ENCODE measurements at regions not wholly inside any gene's neighbourhood (a gene's known extent, or its start where the extent isn't known, plus 50 kb on each side); places are given as distances from the start of the nearest gene placed in this dataset.

GRCh38 chr17:13320046-13320785, 281.5 kb downstream of the HS3ST3A1 start:
- H3K9me3 ChIP-seq (replicated peaks; ENCODE audit: control insufficient read depth, low read depth, low read length) = peaks cover 3% of the 10 kb centered on the region
- no peaks in the 10 kb centered on the region for H3K36me3 ChIP-seq (ENCODE audit: control insufficient read depth, insufficient read depth, low read length)
- H3K4me3 ChIP-seq (ENCODE audit: low read length) = no peak overlapping the region
- 30% methylated on average over 3 of the region's 5 CpGs for WGBS (ENCODE audit: insufficient coverage)
- H3K27me3 ChIP-seq (ENCODE audit: control insufficient read depth, insufficient read depth, low read length) = no peaks in the 10 kb centered on the region
- no peaks in the 10 kb centered on the region for H3K4me1 ChIP-seq (ENCODE audit: control insufficient read depth, insufficient read depth, low read length)
- peak; percentile 73 for DNase-seq
- H3K27ac ChIP-seq (ENCODE audit: low read length) = no peak overlapping the region

- Histone ChIP-seq H3K36me3 (ENCODE audit: control insufficient read depth, insufficient read depth, low read length) (no peaks in the 10 kb centered on the region), H3K27me3 (ENCODE audit: control insufficient read depth, insufficient read depth, low read length) (no peaks in the 10 kb centered on the region), H3K4me3 (ENCODE audit: low read length) (no peak overlapping the region), H3K9me3 (replicated peaks; ENCODE audit: control insufficient read depth, low read depth, low read length) (no peaks in the 10 kb centered on the region), H3K4me1 (ENCODE audit: control insufficient read depth, insufficient read depth, low read length) (no peaks in the 10 kb centered on the region), H3K27ac (ENCODE audit: low read length) (no peak overlapping the region)
- WGBS (ENCODE audit: insufficient coverage) = 100% methylated on average over 1 of the region's 1 CpG
- no peak for DNase-seq
Measured at GRCh38 chr17:13316657-13317056, 285.1 kb downstream of the HS3ST3A1 start.

GRCh38 chr17:13311306-13311705, 290.4 kb downstream of the HS3ST3A1 start:
- no peak overlapping the region for H3K4me3 ChIP-seq (ENCODE audit: low read length)
- WGBS (ENCODE audit: insufficient coverage) = no CpG with 5 or more reads among the region's 1 CpG
- no peaks in the 10 kb centered on the region for H3K4me1 ChIP-seq (ENCODE audit: control insufficient read depth, insufficient read depth, low read length)
- H3K27me3 ChIP-seq (ENCODE audit: control insufficient read depth, insufficient read depth, low read length) = no peaks in the 10 kb centered on the region
- H3K27ac ChIP-seq (ENCODE audit: low read length) = no peak overlapping the region
- H3K36me3 ChIP-seq (ENCODE audit: control insufficient read depth, insufficient read depth, low read length) = no peaks in the 10 kb centered on the region
- no peak for DNase-seq
- peaks cover 2% of the 10 kb centered on the region for H3K9me3 ChIP-seq (replicated peaks; ENCODE audit: control insufficient read depth, low read depth, low read length)

GRCh38 chr17:13310858-13311257, 290.9 kb downstream of the HS3ST3A1 start:
- no CpG with 5 or more reads among the region's 2 CpGs for WGBS (ENCODE audit: insufficient coverage)
- Histone ChIP-seq H3K27me3 (ENCODE audit: control insufficient read depth, insufficient read depth, low read length) (no peaks in the 10 kb centered on the region), H3K4me1 (ENCODE audit: control insufficient read depth, insufficient read depth, low read length) (no peaks in the 10 kb centered on the region), H3K27ac (ENCODE audit: low read length) (no peak overlapping the region), H3K9me3 (replicated peaks; ENCODE audit: control insufficient read depth, low read depth, low read length) (peaks cover 2% of the 10 kb centered on the region), H3K4me3 (ENCODE audit: low read length) (no peak overlapping the region), H3K36me3 (ENCODE audit: control insufficient read depth, insufficient read depth, low read length) (no peaks in the 10 kb centered on the region)
- no peak for DNase-seq

GRCh38 chr17:13306310-13306962, 288.6 kb upstream of the ELAC2 start:
- DNase-seq = peak; percentile 35
- WGBS (ENCODE audit: insufficient coverage) = 52% methylated on average over 4 of the region's 13 CpGs

GRCh38 chr17:13302983-13303382, 285.2 kb upstream of the ELAC2 start:
- 100% methylated on average over 1 of the region's 4 CpGs for WGBS (ENCODE audit: insufficient coverage)
- H3K36me3 ChIP-seq (ENCODE audit: control insufficient read depth, insufficient read depth, low read length) = no peaks in the 10 kb centered on the region

More at GRCh38 chr17:13306310-13306962, 288.6 kb upstream of the ELAC2 start:
- H3K4me1 ChIP-seq (ENCODE audit: control insufficient read depth, insufficient read depth, low read length) = no peaks in the 10 kb centered on the region
- no peaks in the 10 kb centered on the region for H3K36me3 ChIP-seq (ENCODE audit: control insufficient read depth, insufficient read depth, low read length)
- peaks cover 2% of the 10 kb centered on the region for H3K9me3 ChIP-seq (replicated peaks; ENCODE audit: control insufficient read depth, low read depth, low read length)
- no peak overlapping the region for H3K27ac ChIP-seq (ENCODE audit: low read length)
- no peaks in the 10 kb centered on the region for H3K27me3 ChIP-seq (ENCODE audit: control insufficient read depth, insufficient read depth, low read length)
- no peak overlapping the region for H3K4me3 ChIP-seq (ENCODE audit: low read length)

GRCh38 chr17:13302419-13302818, 284.6 kb upstream of the ELAC2 start:
- Histone ChIP-seq H3K36me3 (ENCODE audit: control insufficient read depth, insufficient read depth, low read length) (no peaks in the 10 kb centered on the region), H3K27me3 (ENCODE audit: control insufficient read depth, insufficient read depth, low read length) (no peaks in the 10 kb centered on the region), H3K27ac (ENCODE audit: low read length) (no peak overlapping the region), H3K4me3 (ENCODE audit: low read length) (no peak overlapping the region), H3K9me3 (replicated peaks; ENCODE audit: control insufficient read depth, low read depth, low read length) (no peaks in the 10 kb centered on the region), H3K4me1 (ENCODE audit: control insufficient read depth, insufficient read depth, low read length) (no peaks in the 10 kb centered on the region)
- WGBS (ENCODE audit: insufficient coverage) = no CpG with 5 or more reads among the region's 3 CpGs
- DNase-seq = no peak

More at GRCh38 chr17:13302983-13303382, 285.2 kb upstream of the ELAC2 start:
- DNase-seq = no peak
- Histone ChIP-seq H3K27ac (ENCODE audit: low read length) (no peak overlapping the region), H3K9me3 (replicated peaks; ENCODE audit: control insufficient read depth, low read depth, low read length) (no peaks in the 10 kb centered on the region), H3K4me3 (ENCODE audit: low read length) (no peak overlapping the region), H3K27me3 (ENCODE audit: control insufficient read depth, insufficient read depth, low read length) (no peaks in the 10 kb centered on the region), H3K4me1 (ENCODE audit: control insufficient read depth, insufficient read depth, low read length) (no peaks in the 10 kb centered on the region)

- Histone ChIP-seq H3K27ac (ENCODE audit: low read length) (no peak overlapping the region), H3K36me3 (ENCODE audit: control insufficient read depth, insufficient read depth, low read length) (no peaks in the 10 kb centered on the region), H3K4me3 (ENCODE audit: low read length) (no peak overlapping the region), H3K4me1 (ENCODE audit: control insufficient read depth, insufficient read depth, low read length) (no peaks in the 10 kb centered on the region), H3K27me3 (ENCODE audit: control insufficient read depth, insufficient read depth, low read length) (no peaks in the 10 kb centered on the region), H3K9me3 (replicated peaks; ENCODE audit: control insufficient read depth, low read depth, low read length) (no peaks in the 10 kb centered on the region)
- 71% methylated on average over 1 of the region's 3 CpGs for WGBS (ENCODE audit: insufficient coverage)
- peak; percentile 77 for DNase-seq
Measured at GRCh38 chr17:13297183-13297582, 279.4 kb upstream of the ELAC2 start.

GRCh38 chr17:13293421-13293820, 275.6 kb upstream of the ELAC2 start:
- Histone ChIP-seq H3K4me3 (ENCODE audit: low read length) (no peak overlapping the region), H3K36me3 (ENCODE audit: control insufficient read depth, insufficient read depth, low read length) (no peaks in the 10 kb centered on the region), H3K9me3 (replicated peaks; ENCODE audit: control insufficient read depth, low read depth, low read length) (no peaks in the 10 kb centered on the region), H3K4me1 (ENCODE audit: control insufficient read depth, insufficient read depth, low read length) (no peaks in the 10 kb centered on the region), H3K27ac (ENCODE audit: low read length) (no peak overlapping the region), H3K27me3 (ENCODE audit: control insufficient read depth, insufficient read depth, low read length) (no peaks in the 10 kb centered on the region)
- no peak for DNase-seq

GRCh38 chr17:13292291-13292690, 274.5 kb upstream of the ELAC2 start:
- Histone ChIP-seq H3K27ac (ENCODE audit: low read length) (no peak overlapping the region), H3K27me3 (ENCODE audit: control insufficient read depth, insufficient read depth, low read length) (no peaks in the 10 kb centered on the region), H3K4me3 (ENCODE audit: low read length) (no peak overlapping the region), H3K36me3 (ENCODE audit: control insufficient read depth, insufficient read depth, low read length) (no peaks in the 10 kb centered on the region), H3K9me3 (replicated peaks; ENCODE audit: control insufficient read depth, low read depth, low read length) (no peaks in the 10 kb centered on the region), H3K4me1 (ENCODE audit: control insufficient read depth, insufficient read depth, low read length) (no peaks in the 10 kb centered on the region)
- peak; percentile 86 for DNase-seq
- no CpG with 5 or more reads among the region's 10 CpGs for WGBS (ENCODE audit: insufficient coverage)
